ENCODE measurements at regions not wholly inside any gene's neighbourhood (a gene's known extent, or its start where the extent isn't known, plus 50 kb on each side); places are given as distances from the start of the nearest gene placed in this dataset.

GRCh38 chr18:64979791-64980190, 771.0 kb upstream of the CDH7 start:
- Histone ChIP-seq H3K27ac (no peak overlapping the region), H3K4me1 (replicated peaks) (no peaks in the 10 kb centered on the region), H3K4me3 (no peak overlapping the region), H3K27me3 (replicated peaks; ENCODE audit: insufficient read depth) (no peaks in the 10 kb centered on the region), H3K36me3 (no peaks in the 10 kb centered on the region), H3K9me3 (no peaks in the 10 kb centered on the region)
- no peak for DNase-seq (ENCODE audit: low spot score)
- intact Hi-C loops (cut with DNase I), result no loop called here
- WGBS, result 98% methylated on average over 2 of the region's 2 CpGs
- no peak for TF ChIP-seq POLR2A (IDR thresholded peaks at IDR 0.05)
- TF ChIP-seq POLR2AphosphoS5 (IDR thresholded peaks at IDR 0.05), result no peak
- TF ChIP-seq, protein P1, sequence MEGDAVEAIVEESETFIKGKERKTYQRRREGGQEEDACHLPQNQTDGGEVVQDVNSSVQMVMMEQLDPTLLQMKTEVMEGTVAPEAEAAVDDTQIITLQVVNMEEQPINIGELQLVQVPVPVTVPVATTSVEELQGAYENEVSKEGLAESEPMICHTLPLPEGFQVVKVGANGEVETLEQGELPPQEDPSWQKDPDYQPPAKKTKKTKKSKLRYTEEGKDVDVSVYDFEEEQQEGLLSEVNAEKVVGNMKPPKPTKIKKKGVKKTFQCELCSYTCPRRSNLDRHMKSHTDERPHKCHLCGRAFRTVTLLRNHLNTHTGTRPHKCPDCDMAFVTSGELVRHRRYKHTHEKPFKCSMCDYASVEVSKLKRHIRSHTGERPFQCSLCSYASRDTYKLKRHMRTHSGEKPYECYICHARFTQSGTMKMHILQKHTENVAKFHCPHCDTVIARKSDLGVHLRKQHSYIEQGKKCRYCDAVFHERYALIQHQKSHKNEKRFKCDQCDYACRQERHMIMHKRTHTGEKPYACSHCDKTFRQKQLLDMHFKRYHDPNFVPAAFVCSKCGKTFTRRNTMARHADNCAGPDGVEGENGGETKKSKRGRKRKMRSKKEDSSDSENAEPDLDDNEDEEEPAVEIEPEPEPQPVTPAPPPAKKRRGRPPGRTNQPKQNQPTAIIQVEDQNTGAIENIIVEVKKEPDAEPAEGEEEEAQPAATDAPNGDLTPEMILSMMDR (IDR thresholded peaks at IDR 0.05), result no peak

- H3K36me3 ChIP-seq, result no peaks in the 10 kb centered on the region
- no peak overlapping the region for H3K27ac ChIP-seq
- no peaks in the 10 kb centered on the region for H3K4me1 ChIP-seq (replicated peaks)
- no peaks in the 10 kb centered on the region for H3K9me3 ChIP-seq
- DNase-seq (ENCODE audit: low spot score), result peak; percentile 22
- TF ChIP-seq POLR2AphosphoS5 (IDR thresholded peaks at IDR 0.05) (no peak), POLR2A (IDR thresholded peaks at IDR 0.05) (no peak)
- TF ChIP-seq, protein P1 (IDR thresholded peaks at IDR 0.05), result no peak
- 66% methylated on average over 8 of the region's 8 CpGs for WGBS
- H3K4me3 ChIP-seq, result no peak overlapping the region
- intact Hi-C loops (cut with DNase I), result no loop called here
- no peaks in the 10 kb centered on the region for H3K27me3 ChIP-seq (replicated peaks; ENCODE audit: insufficient read depth)
Measured at GRCh38 chr18:64974391-64975125, 776.3 kb upstream of the CDH7 start.

- TF ChIP-seq, protein P1 (IDR thresholded peaks at IDR 0.05), result no peak
- TF ChIP-seq POLR2A (IDR thresholded peaks at IDR 0.05) (no peak), POLR2AphosphoS5 (IDR thresholded peaks at IDR 0.05) (no peak)
- intact Hi-C loops (cut with DNase I), result no loop called here
- WGBS, result 36% methylated on average over 2 of the region's 2 CpGs
- DNase-seq (ENCODE audit: low spot score), result no peak
- Histone ChIP-seq H3K9me3 (no peaks in the 10 kb centered on the region), H3K4me1 (replicated peaks) (no peaks in the 10 kb centered on the region), H3K27me3 (replicated peaks; ENCODE audit: insufficient read depth) (no peaks in the 10 kb centered on the region), H3K36me3 (no peaks in the 10 kb centered on the region), H3K4me3 (no peak overlapping the region), H3K27ac (no peak overlapping the region)
Measured at GRCh38 chr18:64972545-64972944, 778.3 kb upstream of the CDH7 start.

DNA sequence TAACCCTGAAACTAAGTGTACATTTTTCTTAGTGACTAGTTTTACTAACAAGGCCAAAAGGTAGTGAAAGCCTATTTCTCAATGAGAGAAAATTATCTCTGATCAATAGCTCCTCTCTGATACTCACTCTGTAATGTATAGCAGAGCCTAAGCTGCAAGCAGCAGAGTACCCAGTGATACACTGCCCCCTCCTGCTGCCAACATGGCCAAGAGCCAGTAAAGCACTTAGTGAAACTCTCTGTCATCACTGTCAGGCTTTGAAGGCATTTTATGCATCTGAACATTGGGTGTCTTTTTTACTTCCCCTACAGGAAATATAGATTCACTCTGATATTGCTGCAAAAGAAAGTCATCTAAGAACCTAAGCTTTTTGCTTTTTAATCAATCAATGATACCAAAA, 784.1 kb upstream of the CDH7 start:
- H3K27me3 ChIP-seq (replicated peaks; ENCODE audit: insufficient read depth), result no peaks in the 10 kb centered on the region
- intact Hi-C loops (cut with DNase I), result no loop called here
- TF ChIP-seq POLR2A (IDR thresholded peaks at IDR 0.05), result no peak
- TF ChIP-seq, protein P1 (IDR thresholded peaks at IDR 0.05), result no peak
- no peak for TF ChIP-seq POLR2AphosphoS5 (IDR thresholded peaks at IDR 0.05)
- H3K4me3 ChIP-seq, result no peak overlapping the region
- no peaks in the 10 kb centered on the region for H3K36me3 ChIP-seq
- no peak overlapping the region for H3K27ac ChIP-seq
- H3K9me3 ChIP-seq, result no peaks in the 10 kb centered on the region
- H3K4me1 ChIP-seq (replicated peaks), result no peaks in the 10 kb centered on the region
- DNase-seq (ENCODE audit: low spot score), result no peak

DNA sequence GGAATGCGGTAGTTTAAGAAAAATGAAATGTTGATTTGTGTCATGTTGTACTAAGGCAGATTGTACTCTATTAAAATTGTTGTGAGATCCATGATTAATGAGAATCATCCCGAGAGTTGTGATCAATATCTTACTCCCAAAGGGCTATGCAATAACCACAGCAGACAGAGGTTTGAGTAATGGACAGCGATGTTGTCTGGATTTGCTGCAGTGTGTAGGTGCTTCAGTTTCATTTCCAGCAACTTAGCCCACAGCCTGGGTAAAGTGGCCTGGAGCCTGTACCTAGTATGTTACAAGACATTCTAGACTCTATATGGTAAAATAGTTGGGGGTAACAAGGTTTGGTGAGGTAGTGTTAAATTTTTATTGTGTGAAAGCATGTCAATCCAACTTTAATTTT, 794.3 kb upstream of the CDH7 start:
- no peaks in the 10 kb centered on the region for H3K4me1 ChIP-seq (replicated peaks)
- H3K36me3 ChIP-seq, result no peaks in the 10 kb centered on the region
- WGBS, result 78% methylated on average over 3 of the region's 3 CpGs
- TF ChIP-seq POLR2AphosphoS5 (IDR thresholded peaks at IDR 0.05) (no peak), POLR2A (IDR thresholded peaks at IDR 0.05) (no peak)
- TF ChIP-seq, protein P1 (IDR thresholded peaks at IDR 0.05), result no peak
- no peaks in the 10 kb centered on the region for H3K27me3 ChIP-seq (replicated peaks; ENCODE audit: insufficient read depth)
- no peaks in the 10 kb centered on the region for H3K9me3 ChIP-seq
- DNase-seq (ENCODE audit: low spot score), result no peak
- intact Hi-C loops (cut with DNase I), result no loop called here
- no peak overlapping the region for H3K27ac ChIP-seq
- H3K4me3 ChIP-seq, result no peak overlapping the region
